ENCODE measurements at regions not wholly inside any gene's neighbourhood (a gene's known extent, or its start where the extent isn't known, plus 50 kb on each side); places are given as distances from the start of the nearest gene placed in this dataset.
"Not testable (repeated sequence)": the region's sequence is repeated elsewhere in the genome, so short reads cannot be mapped to it uniquely, and the experiment has no call there.

DNA sequence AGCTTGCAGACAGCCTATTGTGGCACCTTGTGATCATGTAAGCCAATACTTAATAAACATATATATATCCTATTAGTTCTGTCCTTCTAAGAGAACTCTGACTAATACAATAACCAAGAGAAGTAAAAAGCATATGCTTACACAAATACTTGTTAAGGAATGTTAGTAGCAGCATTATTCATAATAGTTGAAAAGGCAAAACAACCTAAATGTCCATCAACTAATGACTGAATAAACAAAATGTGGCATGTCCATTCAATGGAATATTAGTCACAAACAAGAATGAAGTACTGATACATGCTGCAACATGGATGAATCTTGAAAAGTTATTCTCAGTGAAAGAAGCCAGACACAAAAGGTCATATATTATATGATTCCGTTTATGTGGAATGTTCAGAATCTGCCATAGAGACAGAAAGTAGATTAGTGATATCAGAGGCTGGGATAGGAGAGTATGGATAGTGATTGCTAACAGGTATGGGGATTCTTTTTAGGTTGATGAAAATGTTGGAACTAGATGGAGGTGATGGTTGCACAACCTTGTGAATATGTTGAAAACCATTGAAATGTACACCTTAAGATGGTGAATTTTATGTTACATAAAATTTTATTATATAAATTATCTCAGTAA lies 112.5 kb upstream of the UNC5B start:
- H3K4me3 ChIP-seq (ENCODE audit: low read depth, low read length), result no peak overlapping the region
- no peaks in the 10 kb centered on the region for H3K27me3 ChIP-seq (ENCODE audit: control insufficient read depth, insufficient read depth, low read length)
- no peak overlapping the region for H3K9ac ChIP-seq (ENCODE audit: low read depth, low read length)
- no peaks in the 10 kb centered on the region for H3K36me3 ChIP-seq (ENCODE audit: control insufficient read depth, insufficient read depth, low read length)
- H3K4me1 ChIP-seq (ENCODE audit: control insufficient read depth, insufficient read depth, low read length), result no peaks in the 10 kb centered on the region
- no peaks in the 10 kb centered on the region for H3K9me3 ChIP-seq (ENCODE audit: control insufficient read depth, insufficient read depth, low read length)

DNA sequence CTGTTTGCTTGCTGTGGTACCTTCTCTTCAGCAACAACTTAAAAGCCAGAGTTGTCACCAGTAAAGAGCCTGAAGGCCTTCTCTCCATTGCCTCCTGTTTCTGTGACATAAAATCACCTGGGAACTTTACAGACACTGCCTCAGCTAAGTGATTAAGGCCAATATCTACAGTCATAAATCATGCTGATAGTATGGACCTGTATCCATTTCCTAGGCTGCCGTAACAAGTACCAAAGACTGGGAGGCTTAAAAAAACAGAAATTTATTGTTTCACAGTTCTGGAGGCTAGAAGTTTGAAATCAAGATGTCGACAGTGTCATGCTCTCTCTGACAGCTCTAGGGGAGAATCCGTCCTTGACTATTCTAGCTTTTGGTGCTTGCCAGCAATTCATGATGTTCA lies 108.4 kb upstream of the UNC5B start:
- no peak overlapping the region for H3K4me3 ChIP-seq (ENCODE audit: low read depth, low read length)
- no peaks in the 10 kb centered on the region for H3K36me3 ChIP-seq (ENCODE audit: control insufficient read depth, insufficient read depth, low read length)
- H3K27me3 ChIP-seq (ENCODE audit: control insufficient read depth, insufficient read depth, low read length), result no peaks in the 10 kb centered on the region
- H3K9me3 ChIP-seq (ENCODE audit: control insufficient read depth, insufficient read depth, low read length), result no peaks in the 10 kb centered on the region
- no peak overlapping the region for H3K9ac ChIP-seq (ENCODE audit: low read depth, low read length)
- no peaks in the 10 kb centered on the region for H3K4me1 ChIP-seq (ENCODE audit: control insufficient read depth, insufficient read depth, low read length)

DNA sequence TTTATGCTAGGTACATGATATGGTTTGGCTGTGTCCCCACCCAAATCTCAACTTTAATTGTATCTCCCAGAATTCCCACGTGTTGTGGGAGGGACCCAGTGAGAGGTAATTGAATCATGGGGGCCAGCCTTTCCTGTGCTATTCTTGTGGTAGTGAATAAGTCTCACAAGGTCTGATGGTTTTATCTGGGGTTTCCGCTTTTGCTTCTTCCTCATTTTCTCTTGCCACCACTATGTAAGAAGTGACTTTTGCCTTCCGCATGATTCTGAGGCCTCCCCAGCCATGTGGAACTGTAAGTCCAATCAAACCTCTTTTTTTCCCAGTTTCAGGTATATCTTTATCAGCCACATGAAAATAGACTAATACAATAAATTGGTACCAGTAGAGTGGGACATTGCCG lies 106.2 kb upstream of the UNC5B start:
- not testable (repeated sequence) for H3K9ac ChIP-seq (ENCODE audit: low read depth, low read length); H3K27me3 ChIP-seq (ENCODE audit: control insufficient read depth, insufficient read depth, low read length); H3K4me1 ChIP-seq (ENCODE audit: control insufficient read depth, insufficient read depth, low read length); H3K4me3 ChIP-seq (ENCODE audit: low read depth, low read length); H3K36me3 ChIP-seq (ENCODE audit: control insufficient read depth, insufficient read depth, low read length); H3K9me3 ChIP-seq (ENCODE audit: control insufficient read depth, insufficient read depth, low read length)

DNA sequence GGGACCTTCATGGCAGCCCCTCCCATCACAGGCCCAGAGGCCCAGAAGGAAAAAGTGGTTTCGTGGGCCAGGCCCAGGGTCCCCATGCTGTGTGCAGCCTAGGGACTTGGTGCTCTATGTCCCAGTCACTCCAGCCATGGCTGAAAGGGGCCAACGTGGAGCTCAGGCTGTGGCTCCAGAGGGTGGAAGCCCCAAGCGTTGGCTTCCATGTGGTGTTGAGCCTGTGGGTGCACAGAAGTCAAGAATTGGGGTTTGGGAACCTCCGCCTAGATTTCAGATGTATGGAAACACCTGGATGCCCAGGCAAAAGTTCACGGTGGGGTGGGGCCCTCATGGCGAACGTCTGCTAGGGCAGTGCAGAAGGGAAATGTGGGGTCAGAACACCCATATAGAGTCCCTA lies 105.3 kb upstream of the UNC5B start:
- not testable (repeated sequence) for H3K36me3 ChIP-seq (ENCODE audit: control insufficient read depth, insufficient read depth, low read length); H3K9me3 ChIP-seq (ENCODE audit: control insufficient read depth, insufficient read depth, low read length); H3K4me1 ChIP-seq (ENCODE audit: control insufficient read depth, insufficient read depth, low read length); H3K27me3 ChIP-seq (ENCODE audit: control insufficient read depth, insufficient read depth, low read length); H3K9ac ChIP-seq (ENCODE audit: low read depth, low read length); H3K4me3 ChIP-seq (ENCODE audit: low read depth, low read length)

DNA sequence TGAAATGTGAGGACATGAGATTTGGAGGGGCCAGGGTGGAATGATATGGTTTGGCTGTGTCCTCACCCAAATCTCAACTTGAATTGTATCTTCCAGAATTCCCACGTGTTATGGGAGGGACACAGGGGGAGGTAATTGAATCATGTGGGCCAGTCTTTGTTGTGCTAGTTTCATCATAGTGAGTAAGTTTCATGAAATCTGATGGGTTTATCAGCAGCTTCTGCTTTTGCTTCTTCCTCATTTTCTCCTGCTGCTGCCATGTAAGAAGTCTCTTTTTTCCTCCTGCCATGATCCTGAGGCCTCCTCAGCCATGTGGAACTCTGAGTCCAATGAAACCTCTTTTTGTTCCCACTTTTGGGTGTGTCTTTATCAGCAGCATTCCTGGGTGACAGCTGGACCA lies 104.3 kb upstream of the UNC5B start:
- not testable (repeated sequence) for H3K4me3 ChIP-seq (ENCODE audit: low read depth, low read length); H3K36me3 ChIP-seq (ENCODE audit: control insufficient read depth, insufficient read depth, low read length); H3K9ac ChIP-seq (ENCODE audit: low read depth, low read length); H3K9me3 ChIP-seq (ENCODE audit: control insufficient read depth, insufficient read depth, low read length); H3K27me3 ChIP-seq (ENCODE audit: control insufficient read depth, insufficient read depth, low read length); H3K4me1 ChIP-seq (ENCODE audit: control insufficient read depth, insufficient read depth, low read length)

DNA sequence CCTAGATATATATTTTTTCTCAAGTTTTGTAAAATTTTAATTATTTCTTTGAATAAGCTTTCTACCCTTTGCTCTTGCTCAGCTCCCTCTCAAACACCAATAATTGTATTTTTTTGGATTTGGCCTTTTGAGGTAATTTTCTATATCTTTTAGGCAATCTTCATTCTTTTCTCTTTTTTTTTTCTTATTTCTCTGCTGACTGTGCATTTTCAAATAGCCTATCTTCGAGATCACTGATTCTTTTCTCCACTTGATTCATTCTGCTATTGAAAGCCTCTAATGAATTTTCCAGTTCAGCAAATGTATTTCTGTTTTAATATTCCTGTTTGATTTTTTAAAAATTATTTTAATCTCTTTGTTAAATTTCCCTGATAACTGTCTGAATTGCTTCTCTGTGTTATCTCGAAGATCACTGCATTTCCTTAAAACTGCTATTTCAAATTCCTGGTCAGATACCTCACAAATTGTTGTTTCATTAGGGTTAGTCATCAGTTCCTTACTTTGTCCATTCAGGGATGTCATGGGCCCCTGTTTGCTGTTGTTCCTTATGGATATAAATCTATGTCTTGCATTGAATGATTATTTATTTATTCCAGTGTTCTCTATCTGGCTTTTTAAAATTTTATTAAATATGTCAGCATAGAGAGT lies 100.1 kb upstream of the UNC5B start:
- Histone ChIP-seq H3K9ac (ENCODE audit: low read depth, low read length) (no peak overlapping the region), H3K9me3 (ENCODE audit: control insufficient read depth, insufficient read depth, low read length) (peaks cover 16% of the 10 kb centered on the region), H3K27me3 (ENCODE audit: control insufficient read depth, insufficient read depth, low read length) (no peaks in the 10 kb centered on the region), H3K4me1 (ENCODE audit: control insufficient read depth, insufficient read depth, low read length) (no peaks in the 10 kb centered on the region), H3K4me3 (ENCODE audit: low read depth, low read length) (no peak overlapping the region), H3K36me3 (ENCODE audit: control insufficient read depth, insufficient read depth, low read length) (no peaks in the 10 kb centered on the region)

DNA sequence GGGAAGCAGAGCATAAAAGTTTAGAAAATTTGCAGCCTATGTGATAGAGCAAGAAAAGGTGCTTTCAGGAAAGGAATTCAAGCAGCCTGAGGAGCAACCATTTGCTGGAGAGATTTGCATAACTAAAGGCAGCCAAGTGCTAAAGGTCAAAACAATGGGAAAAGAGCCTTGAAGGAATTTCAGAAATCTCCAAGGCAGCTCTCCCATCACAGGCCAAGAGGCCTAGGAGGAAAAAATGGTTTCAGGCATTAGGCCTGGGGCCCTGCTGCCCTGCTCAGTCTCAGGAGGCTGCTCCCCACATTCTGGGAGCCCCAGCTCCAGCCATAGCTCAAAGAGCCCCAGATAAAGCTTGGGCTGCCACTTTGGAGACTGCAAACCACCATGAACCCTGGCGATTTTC lies 95.9 kb upstream of the UNC5B start:
- Histone ChIP-seq H3K4me1 (ENCODE audit: control insufficient read depth, insufficient read depth, low read length) (no peaks in the 10 kb centered on the region), H3K4me3 (ENCODE audit: low read depth, low read length) (no peak overlapping the region), H3K36me3 (ENCODE audit: control insufficient read depth, insufficient read depth, low read length) (no peaks in the 10 kb centered on the region), H3K9ac (ENCODE audit: low read depth, low read length) (no peak overlapping the region), H3K27me3 (ENCODE audit: control insufficient read depth, insufficient read depth, low read length) (no peaks in the 10 kb centered on the region), H3K9me3 (ENCODE audit: control insufficient read depth, insufficient read depth, low read length) (peaks cover 16% of the 10 kb centered on the region)

DNA sequence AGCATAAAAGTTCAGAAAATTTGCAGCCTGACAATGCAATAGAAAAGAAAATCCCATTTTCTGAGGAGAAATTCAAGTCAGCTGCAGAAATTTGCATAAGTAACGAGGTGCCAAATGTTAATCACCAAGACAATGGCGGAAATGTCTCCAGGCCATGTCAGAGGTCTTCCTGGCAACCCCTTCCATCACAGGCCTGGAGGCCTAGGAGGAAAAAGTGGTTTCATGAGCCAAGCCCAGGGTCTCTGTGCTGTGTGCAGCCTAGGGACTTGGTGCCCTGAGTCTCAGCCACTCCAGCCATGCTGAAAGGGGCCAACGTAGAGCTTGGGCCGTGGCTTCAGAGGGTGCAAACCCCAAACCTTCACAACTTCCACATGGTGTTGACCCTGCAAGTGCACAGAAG lies 94.8 kb upstream of the UNC5B start:
- H3K27me3 ChIP-seq (ENCODE audit: control insufficient read depth, insufficient read depth, low read length); H3K9ac ChIP-seq (ENCODE audit: low read depth, low read length); H3K4me3 ChIP-seq (ENCODE audit: low read depth, low read length); H3K36me3 ChIP-seq (ENCODE audit: control insufficient read depth, insufficient read depth, low read length); H3K4me1 ChIP-seq (ENCODE audit: control insufficient read depth, insufficient read depth, low read length): not testable (repeated sequence)
- H3K9me3 ChIP-seq (ENCODE audit: control insufficient read depth, insufficient read depth, low read length), result peaks cover 16% of the 10 kb centered on the region

DNA sequence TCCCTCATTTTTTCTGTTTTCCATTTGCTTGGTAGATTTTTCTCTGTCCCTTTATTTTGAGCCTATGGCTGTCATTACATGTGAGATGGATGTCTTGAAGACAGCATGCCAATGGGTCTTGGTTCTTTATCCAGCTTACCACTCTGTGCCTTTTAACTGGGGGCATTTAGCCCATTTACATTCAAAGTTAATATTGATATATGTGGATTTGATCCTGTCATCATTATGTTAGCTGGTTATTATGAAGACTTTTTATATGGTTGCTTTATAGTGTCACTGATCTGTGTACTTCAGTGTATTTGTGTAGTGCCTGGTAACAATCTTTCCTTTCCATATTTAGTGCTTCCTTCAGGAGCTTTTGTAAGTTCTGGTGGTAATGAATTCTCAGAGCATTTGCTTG lies 89.3 kb upstream of the UNC5B start:
- no peak overlapping the region for H3K4me3 ChIP-seq (ENCODE audit: low read depth, low read length)
- H3K4me1 ChIP-seq (ENCODE audit: control insufficient read depth, insufficient read depth, low read length), result no peaks in the 10 kb centered on the region
- H3K27me3 ChIP-seq (ENCODE audit: control insufficient read depth, insufficient read depth, low read length), result no peaks in the 10 kb centered on the region
- H3K36me3 ChIP-seq (ENCODE audit: control insufficient read depth, insufficient read depth, low read length), result no peaks in the 10 kb centered on the region
- no peak overlapping the region for H3K9ac ChIP-seq (ENCODE audit: low read depth, low read length)
- no peaks in the 10 kb centered on the region for H3K9me3 ChIP-seq (ENCODE audit: control insufficient read depth, insufficient read depth, low read length)

DNA sequence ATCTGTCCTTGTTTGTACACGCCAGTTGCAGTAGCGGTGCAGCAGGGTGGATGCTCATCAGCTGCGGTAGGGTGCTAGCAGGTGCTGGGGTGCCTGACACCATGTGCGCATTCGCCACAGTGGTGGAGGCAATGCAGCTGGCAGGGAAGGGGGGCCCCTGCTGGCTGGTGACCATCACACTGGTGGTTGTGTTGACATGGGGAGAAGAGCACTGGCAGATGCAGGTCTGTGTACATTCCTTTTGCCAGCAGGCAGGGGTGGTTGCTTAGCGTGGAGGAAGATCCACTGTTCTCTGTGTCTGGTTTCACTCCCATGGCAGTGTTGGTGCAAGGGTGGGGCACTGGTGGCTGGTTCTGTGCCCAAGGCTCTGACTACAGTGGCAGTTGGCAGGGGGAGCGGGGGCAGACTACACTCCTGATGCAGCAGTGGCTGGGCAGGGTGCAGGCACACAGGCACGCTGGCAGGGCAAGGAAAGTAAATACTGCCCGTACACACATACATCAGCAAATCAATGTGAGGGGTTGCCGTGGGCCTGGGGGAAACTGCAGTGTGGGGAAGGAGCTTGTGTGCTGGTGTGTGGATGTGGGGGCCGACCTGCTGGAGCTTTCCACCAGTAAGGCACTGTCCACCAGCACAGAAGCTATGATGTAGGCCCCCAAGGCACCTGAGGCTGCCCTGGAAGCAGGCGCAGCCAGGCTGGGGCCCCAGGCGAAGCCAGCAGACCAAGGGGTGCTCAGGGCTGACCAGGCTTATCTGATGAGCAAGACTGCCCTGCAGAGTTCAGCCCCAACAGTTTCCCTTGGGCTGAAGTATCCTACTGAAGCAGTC lies 87.2 kb upstream of the UNC5B start:
- Histone ChIP-seq H3K27me3 (ENCODE audit: control insufficient read depth, insufficient read depth, low read length) (no peaks in the 10 kb centered on the region), H3K4me3 (ENCODE audit: low read depth, low read length) (no peak overlapping the region)

DNA sequence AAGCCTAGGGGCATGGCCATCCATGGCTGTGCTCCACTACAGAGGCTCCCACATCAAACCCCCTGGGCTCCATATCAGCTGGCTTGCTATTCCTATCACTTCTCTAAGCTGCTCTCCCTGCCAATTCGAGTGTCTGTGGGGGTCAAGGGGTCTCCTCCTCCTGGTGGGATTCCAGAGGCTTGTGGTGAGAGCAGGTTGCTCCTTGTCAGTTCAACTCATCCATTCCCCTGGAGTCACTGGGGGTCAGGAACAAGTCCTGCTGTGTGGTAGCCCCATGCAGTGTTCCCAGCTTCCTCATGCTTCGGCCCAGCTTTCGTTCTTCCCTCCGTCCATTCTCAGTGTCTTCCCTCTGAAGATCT lies 86.6 kb upstream of the UNC5B start:
- no peaks in the 10 kb centered on the region for H3K27me3 ChIP-seq (ENCODE audit: control insufficient read depth, insufficient read depth, low read length)
- no peaks in the 10 kb centered on the region for H3K4me1 ChIP-seq (ENCODE audit: control insufficient read depth, insufficient read depth, low read length)
- H3K9me3 ChIP-seq (ENCODE audit: control insufficient read depth, insufficient read depth, low read length), result no peaks in the 10 kb centered on the region
- H3K4me3 ChIP-seq (ENCODE audit: low read depth, low read length), result no peak overlapping the region
- no peaks in the 10 kb centered on the region for H3K36me3 ChIP-seq (ENCODE audit: control insufficient read depth, insufficient read depth, low read length)
- H3K9ac ChIP-seq (ENCODE audit: low read depth, low read length), result no peak overlapping the region

More for the DNA sequence above, 87.2 kb upstream of the UNC5B start:
- Histone ChIP-seq H3K36me3 (ENCODE audit: control insufficient read depth, insufficient read depth, low read length) (no peaks in the 10 kb centered on the region), H3K9me3 (ENCODE audit: control insufficient read depth, insufficient read depth, low read length) (no peaks in the 10 kb centered on the region), H3K4me1 (ENCODE audit: control insufficient read depth, insufficient read depth, low read length) (no peaks in the 10 kb centered on the region), H3K9ac (ENCODE audit: low read depth, low read length) (no peak overlapping the region)

DNA sequence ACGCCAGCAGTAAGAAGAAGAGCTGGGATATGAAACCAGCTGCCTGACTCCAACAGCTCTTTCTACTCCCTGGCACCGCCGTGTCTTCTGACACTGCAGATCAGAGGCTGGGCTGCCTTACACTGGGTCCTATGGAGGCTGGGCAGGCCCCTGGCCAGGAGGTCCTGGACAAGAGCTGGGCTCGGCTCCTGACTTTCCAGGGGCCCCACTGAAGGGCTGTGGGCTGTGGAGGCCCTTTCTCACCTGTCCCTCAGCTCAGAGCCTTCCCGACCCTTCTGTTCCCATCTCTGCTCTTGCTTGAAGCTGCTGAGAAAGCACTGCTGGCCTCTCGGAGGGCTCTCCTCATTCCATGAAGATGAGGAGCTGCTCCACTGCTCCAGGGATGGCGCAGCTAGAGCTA lies 85.9 kb upstream of the UNC5B start:
- Histone ChIP-seq H3K36me3 (ENCODE audit: control insufficient read depth, insufficient read depth, low read length) (no peaks in the 10 kb centered on the region), H3K4me3 (ENCODE audit: low read depth, low read length) (no peak overlapping the region), H3K4me1 (ENCODE audit: control insufficient read depth, insufficient read depth, low read length) (no peaks in the 10 kb centered on the region), H3K9ac (ENCODE audit: low read depth, low read length) (no peak overlapping the region), H3K9me3 (ENCODE audit: control insufficient read depth, insufficient read depth, low read length) (no peaks in the 10 kb centered on the region), H3K27me3 (ENCODE audit: control insufficient read depth, insufficient read depth, low read length) (no peaks in the 10 kb centered on the region)

Data from iPS-15b (cell line).